ENCODE measurements at regions not wholly inside any gene's neighbourhood (a gene's known extent, or its start where the extent isn't known, plus 50 kb on each side); places are given as distances from the start of the nearest gene placed in this dataset.

DNA sequence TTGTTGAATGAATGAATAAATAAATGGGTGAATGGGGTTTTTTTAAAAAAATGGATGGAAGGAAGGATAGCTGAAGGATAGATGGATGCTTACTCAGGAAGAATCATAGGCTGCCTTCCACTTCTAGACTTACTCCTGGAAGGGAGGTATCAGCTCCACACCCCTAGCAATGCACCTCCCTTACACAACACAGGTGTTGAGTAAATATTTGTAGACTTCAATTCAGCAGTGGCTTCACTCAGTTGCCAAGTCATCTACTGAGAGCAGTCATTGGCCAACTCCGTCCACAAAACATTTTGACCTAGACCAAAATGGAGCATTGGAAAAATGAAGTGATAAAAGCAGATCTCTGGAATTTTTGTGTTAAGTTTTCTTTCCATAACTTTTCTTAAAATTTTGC lies 65.5 kb upstream of the ST8SIA2 start:
- DNase-seq (ENCODE audit: low spot score in 2 of 2): no peak
- H3K36me3 ChIP-seq: no peaks in the 10 kb centered on the region
- WGBS, 2 donors: 79 to 94% methylated on average over 1 of the region's 1 CpG
- peaks cover 0 to 6% (median 0%) of the 10 kb centered on the region in 4 donors for H3K4me1 ChIP-seq
- peaks cover 0 to 10% (median 0%) of the 10 kb centered on the region in 4 donors for H3K9me3 ChIP-seq
- no peak overlapping the region for H3K4me3 ChIP-seq
- H3K27me3 ChIP-seq: no peaks in the 10 kb centered on the region
- TF ChIP-seq, protein P1, sequence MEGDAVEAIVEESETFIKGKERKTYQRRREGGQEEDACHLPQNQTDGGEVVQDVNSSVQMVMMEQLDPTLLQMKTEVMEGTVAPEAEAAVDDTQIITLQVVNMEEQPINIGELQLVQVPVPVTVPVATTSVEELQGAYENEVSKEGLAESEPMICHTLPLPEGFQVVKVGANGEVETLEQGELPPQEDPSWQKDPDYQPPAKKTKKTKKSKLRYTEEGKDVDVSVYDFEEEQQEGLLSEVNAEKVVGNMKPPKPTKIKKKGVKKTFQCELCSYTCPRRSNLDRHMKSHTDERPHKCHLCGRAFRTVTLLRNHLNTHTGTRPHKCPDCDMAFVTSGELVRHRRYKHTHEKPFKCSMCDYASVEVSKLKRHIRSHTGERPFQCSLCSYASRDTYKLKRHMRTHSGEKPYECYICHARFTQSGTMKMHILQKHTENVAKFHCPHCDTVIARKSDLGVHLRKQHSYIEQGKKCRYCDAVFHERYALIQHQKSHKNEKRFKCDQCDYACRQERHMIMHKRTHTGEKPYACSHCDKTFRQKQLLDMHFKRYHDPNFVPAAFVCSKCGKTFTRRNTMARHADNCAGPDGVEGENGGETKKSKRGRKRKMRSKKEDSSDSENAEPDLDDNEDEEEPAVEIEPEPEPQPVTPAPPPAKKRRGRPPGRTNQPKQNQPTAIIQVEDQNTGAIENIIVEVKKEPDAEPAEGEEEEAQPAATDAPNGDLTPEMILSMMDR (IDR thresholded peaks at IDR 0.05): no peak
- TF ChIP-seq POLR2A (IDR thresholded peaks at IDR 0.05) (no peak), EP300 (IDR thresholded peaks at IDR 0.05) (no peak)
- no peak overlapping the region for H3K27ac ChIP-seq

DNA sequence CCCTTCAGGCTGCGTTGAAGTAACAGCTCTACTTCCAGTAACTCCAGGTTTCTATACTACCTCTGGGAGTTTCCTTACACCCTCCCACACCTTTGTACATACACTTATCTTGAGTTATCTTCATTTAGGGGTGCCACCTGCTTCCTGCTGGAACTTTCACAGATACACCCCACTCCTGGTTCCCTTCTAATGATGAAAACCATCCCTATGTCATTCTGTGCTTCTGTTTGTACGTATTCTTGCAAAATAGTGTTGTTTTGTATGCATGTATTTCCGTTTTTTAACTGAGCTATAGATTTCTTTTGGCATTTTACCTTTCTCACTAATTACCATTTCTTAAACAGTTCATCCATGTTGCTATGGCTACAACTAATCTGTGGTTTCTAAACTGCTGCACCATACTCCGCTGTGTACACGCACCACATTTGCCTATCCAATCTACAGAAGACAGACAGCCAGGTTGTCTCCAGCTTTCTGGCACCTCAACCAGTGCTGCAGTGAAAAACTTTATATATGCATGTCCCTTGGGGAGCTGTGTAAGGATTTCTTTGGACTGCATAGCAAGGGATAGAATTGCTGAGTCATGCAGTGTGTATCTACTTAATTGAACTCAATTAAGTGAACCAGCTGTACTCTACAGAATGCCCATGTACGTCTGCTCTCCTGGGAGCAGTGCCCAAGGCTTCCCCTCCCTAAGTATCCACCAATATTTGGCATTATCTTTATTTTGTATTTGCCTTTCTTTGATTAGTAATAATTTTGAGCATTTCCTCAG lies 61.4 kb upstream of the ST8SIA2 start:
- TF ChIP-seq POLR2A (IDR thresholded peaks at IDR 0.05) (no peak), EP300 (IDR thresholded peaks at IDR 0.05) (no peak)
- TF ChIP-seq, protein P1 (IDR thresholded peaks at IDR 0.05): no peak
- H3K4me1 ChIP-seq: no peaks in the 10 kb centered on the region
- H3K9me3 ChIP-seq: peaks cover 0 to 10% (median 0%) of the 10 kb centered on the region in 4 donors
- H3K27ac ChIP-seq: no peak overlapping the region
- no peaks in the 10 kb centered on the region for H3K27me3 ChIP-seq
- WGBS, 2 donors: 87 to 89% methylated on average over 6 of the region's 6 CpGs
- H3K36me3 ChIP-seq: no peaks in the 10 kb centered on the region
- no peak overlapping the region for H3K4me3 ChIP-seq
- no peak for DNase-seq (ENCODE audit: low spot score in 2 of 2)

DNA sequence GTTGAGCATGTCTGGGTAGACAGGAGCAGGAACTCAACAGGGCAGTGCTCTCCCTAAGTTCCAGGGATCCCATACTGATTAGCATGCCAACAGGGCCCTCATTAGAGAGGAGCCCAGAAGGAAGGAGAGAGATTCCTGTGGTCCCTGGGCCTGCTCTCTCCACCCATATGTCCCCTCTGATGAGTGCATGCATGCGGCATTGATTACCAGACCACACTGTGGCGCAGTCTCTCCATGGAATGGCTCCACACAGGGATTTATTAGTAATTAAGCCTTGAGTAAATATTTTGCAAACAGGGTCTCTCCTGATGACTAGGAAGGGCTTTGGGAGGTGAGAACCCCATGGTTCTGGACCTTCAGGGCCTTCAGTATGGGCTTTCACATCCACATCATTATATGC lies 60.0 kb upstream of the ST8SIA2 start:
- Histone ChIP-seq H3K4me3 (no peak overlapping the region), H3K27me3 (no peaks in the 10 kb centered on the region), H3K36me3 (no peaks in the 10 kb centered on the region), H3K4me1 (no peaks in the 10 kb centered on the region), H3K9me3 (peaks cover 0 to 10% (median 0%) of the 10 kb centered on the region in 4 donors), H3K27ac (no peak overlapping the region)
- TF ChIP-seq, protein P1 (IDR thresholded peaks at IDR 0.05): no peak
- TF ChIP-seq POLR2A (IDR thresholded peaks at IDR 0.05): no peak
- TF ChIP-seq EP300 (IDR thresholded peaks at IDR 0.05): no peak
- WGBS, 2 donors: 50 to 88% methylated on average over 2 of the region's 2 CpGs
- DNase-seq (ENCODE audit: low spot score in 2 of 2): no peak

DNA sequence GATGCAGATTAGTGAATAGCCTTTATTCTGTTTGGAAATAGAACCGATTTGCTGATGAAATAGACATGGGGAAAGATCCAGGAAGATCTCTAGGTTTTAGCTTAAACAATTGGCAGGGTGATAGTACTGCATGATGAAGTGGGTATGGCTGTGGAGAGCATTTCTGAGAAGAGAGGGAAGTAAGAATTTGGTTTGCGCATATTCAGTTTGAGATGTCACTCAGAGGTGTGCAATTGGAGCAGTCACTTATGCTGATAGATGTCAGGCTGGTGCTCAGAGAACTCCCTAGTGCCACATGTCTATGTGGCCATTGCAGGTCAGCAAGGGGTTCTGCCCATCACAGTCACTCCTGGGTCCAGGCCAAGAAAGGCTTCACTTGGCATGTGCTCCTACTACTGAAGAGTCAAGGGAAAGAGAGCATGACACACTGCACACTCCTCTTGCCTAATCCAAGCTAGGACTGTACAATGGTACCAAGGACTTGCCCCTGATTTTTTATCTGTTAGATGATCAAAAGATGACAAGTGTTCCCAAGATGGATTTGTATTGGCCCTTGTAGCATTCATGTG lies 57.2 kb upstream of the ST8SIA2 start:
- no peak for DNase-seq (ENCODE audit: low spot score in 2 of 2)
- no peaks in the 10 kb centered on the region for H3K27me3 ChIP-seq
- WGBS, 2 donors: 71 to 75% methylated on average over 1 to 2 of the region's 2 CpGs
- no peaks in the 10 kb centered on the region for H3K4me1 ChIP-seq
- no peak overlapping the region for H3K4me3 ChIP-seq
- H3K36me3 ChIP-seq: no peaks in the 10 kb centered on the region
- no peak overlapping the region for H3K27ac ChIP-seq
- peaks cover 0 to 10% (median 0%) of the 10 kb centered on the region in 4 donors for H3K9me3 ChIP-seq
- TF ChIP-seq POLR2A (IDR thresholded peaks at IDR 0.05): no peak
- no peak for TF ChIP-seq EP300 (IDR thresholded peaks at IDR 0.05)
- TF ChIP-seq, protein P1 (IDR thresholded peaks at IDR 0.05): no peak

DNA sequence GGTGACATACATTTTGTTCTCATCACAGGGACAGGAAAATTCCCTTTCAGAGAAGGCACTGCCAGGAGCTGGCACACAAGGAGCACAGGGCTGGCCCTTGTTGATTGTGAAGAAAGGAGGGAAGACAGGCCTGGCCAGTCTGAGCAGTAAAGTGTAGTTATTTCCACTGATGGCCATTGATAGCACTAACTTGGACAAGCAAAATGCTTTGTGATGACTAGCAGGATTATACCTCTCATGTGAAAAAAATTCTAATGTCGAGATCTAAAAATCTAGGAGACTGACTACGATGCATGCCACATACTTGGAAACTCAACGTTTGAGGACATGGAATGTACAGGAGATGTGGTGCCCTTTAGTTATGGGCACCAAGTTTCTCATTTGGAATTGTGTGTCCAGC lies 54.3 kb upstream of the ST8SIA2 start:
- no peaks in the 10 kb centered on the region for H3K4me1 ChIP-seq
- peaks cover 0 to 11% of the 10 kb centered on the region in 2 donors for H3K27me3 ChIP-seq
- WGBS, 2 donors: 93 to 94% methylated on average over 3 of the region's 3 CpGs
- no peak for TF ChIP-seq POLR2A (IDR thresholded peaks at IDR 0.05)
- no peak for TF ChIP-seq EP300 (IDR thresholded peaks at IDR 0.05)
- TF ChIP-seq, protein P1 (IDR thresholded peaks at IDR 0.05): no peak
- no peak for DNase-seq (ENCODE audit: low spot score in 2 of 2)
- H3K4me3 ChIP-seq: no peak overlapping the region
- no peak overlapping the region for H3K27ac ChIP-seq
- H3K9me3 ChIP-seq: no peaks in the 10 kb centered on the region
- no peaks in the 10 kb centered on the region for H3K36me3 ChIP-seq
